Left renal cortex interstitium (tissue), 4 donors: ENCODE measurements at regions not wholly inside any gene's neighbourhood (a gene's known extent, or its start where the extent isn't known, plus 50 kb on each side); places are given as distances from the start of the nearest gene placed in this dataset.

Source experiments
- DNase-seq, 4 donors: peaks; one replicate each; pipeline ENCODE4 v3.0.0-alpha.2; 2013; ENCODE audit warnings: low read depth in 4 of 4, low spot score in 2 of 4, missing footprints in 1 of 4

GRCh38 chr9:18422296-18423036 is 51.5 kb upstream of the ADAMTSL1 start:
- DNase-seq = no peak

GRCh38 chr9:18423791-18424531 is 50.0 kb upstream of the ADAMTSL1 start:
- no peak for DNase-seq
